ENCODE measurements at regions not wholly inside any gene's neighbourhood (a gene's known extent, or its start where the extent isn't known, plus 50 kb on each side); places are given as distances from the start of the nearest gene placed in this dataset.
A peak's percentile ranks its signal among the peaks of the same experiment; 100 is the strongest.

GRCh38 chr6:139427199-139427598 is 52.8 kb upstream of the CITED2 start:
- no peaks in the 10 kb centered on the region for H3K36me3 ChIP-seq (ENCODE audit: low read depth)
- H4K20me1 ChIP-seq (ENCODE audit: insufficient read depth), result no peaks in the 10 kb centered on the region
- H3K9me2 ChIP-seq (ENCODE audit: insufficient read depth), result no peaks in the 10 kb centered on the region
- no TSS peak for BruUV-seq (replicated peaks)
- H3K4me2 ChIP-seq, result no peak overlapping the region
- TF ChIP-seq EZH2 (IDR thresholded peaks at IDR 0.05; ENCODE audit: low read depth) (no peak), CTCF (conservative IDR thresholded peaks at IDR 0.05) (no peak)
- H3K27ac ChIP-seq, result no peak overlapping the region
- H3K4me1 ChIP-seq (replicated peaks; ENCODE audit: insufficient read depth), result peaks cover 7% of the 10 kb centered on the region; the same call in 1 of the 2 replicates
- H3K4me3 ChIP-seq, result no peak overlapping the region
- no peaks in the 10 kb centered on the region for H3F3A ChIP-seq (ENCODE audit: insufficient read depth, low read depth)
- intact Hi-C loops (cut with micrococcal nuclease; ENCODE audit: unreplicated experiment), result no loop called here
- no peak overlapping the region for H2AFZ ChIP-seq
- no peaks in the 10 kb centered on the region; the same call in none of the 2 replicates for H3K9me3 ChIP-seq (ENCODE audit: insufficient read depth, low read depth)
- H3K27me3 ChIP-seq (ENCODE audit: insufficient read depth, low read depth), result no peaks in the 10 kb centered on the region
- ChIA-PET POLR2A (ENCODE audit: unreplicated experiment) (no interaction called here), CTCF (no interaction called here)
- H3K79me2 ChIP-seq (ENCODE audit: low read depth), result no peaks in the 10 kb centered on the region
- no peak for DNase-seq

GRCh38 chr6:139426795-139427194 is 52.3 kb upstream of the CITED2 start:
- DNase-seq, result no peak
- no peaks in the 10 kb centered on the region for H3K79me2 ChIP-seq (ENCODE audit: low read depth)
- no peaks in the 10 kb centered on the region for H3K9me2 ChIP-seq (ENCODE audit: insufficient read depth)
- TF ChIP-seq EZH2 (IDR thresholded peaks at IDR 0.05; ENCODE audit: low read depth) (no peak), CTCF (conservative IDR thresholded peaks at IDR 0.05) (no peak)
- POLR2A ChIA-PET (ENCODE audit: unreplicated experiment), result no interaction called here
- no peak overlapping the region for H2AFZ ChIP-seq
- no peak overlapping the region for H3K4me2 ChIP-seq
- H3F3A ChIP-seq (ENCODE audit: insufficient read depth, low read depth), result no peaks in the 10 kb centered on the region
- no peaks in the 10 kb centered on the region for H3K36me3 ChIP-seq (ENCODE audit: low read depth)
- CTCF ChIA-PET, result interaction anchor here (0.7 kb wide), 1 partner anchor 163 kb away, joined by 3 read pairs; no protein-coding TSS in a partner anchor
- peaks cover 7% of the 10 kb centered on the region; the same call in 1 of the 2 replicates for H3K4me1 ChIP-seq (replicated peaks; ENCODE audit: insufficient read depth)
- H3K4me3 ChIP-seq, result no peak overlapping the region
- no peaks in the 10 kb centered on the region for H4K20me1 ChIP-seq (ENCODE audit: insufficient read depth)
- no peaks in the 10 kb centered on the region; the same call in none of the 2 replicates for H3K9me3 ChIP-seq (ENCODE audit: insufficient read depth, low read depth)
- H3K27ac ChIP-seq, result no peak overlapping the region
- no TSS peak for BruUV-seq (replicated peaks)
- intact Hi-C loops (cut with micrococcal nuclease; ENCODE audit: unreplicated experiment), result no loop called here
- no peaks in the 10 kb centered on the region for H3K27me3 ChIP-seq (ENCODE audit: insufficient read depth, low read depth)

GRCh38 chr6:139425780-139426179 is 51.3 kb upstream of the CITED2 start:
- H3K79me2 ChIP-seq (ENCODE audit: low read depth), result no peaks in the 10 kb centered on the region
- 0 out of 2 replicates have a peak overlapping the region, but pooled peaks have one; percentile 3 for H3K27ac ChIP-seq
- peaks cover 7% of the 10 kb centered on the region; the same call in 1 of the 2 replicates for H3K4me1 ChIP-seq (replicated peaks; ENCODE audit: insufficient read depth)
- no peaks in the 10 kb centered on the region for H3K9me2 ChIP-seq (ENCODE audit: insufficient read depth)
- no peaks in the 10 kb centered on the region for H3K27me3 ChIP-seq (ENCODE audit: insufficient read depth, low read depth)
- H3F3A ChIP-seq (ENCODE audit: insufficient read depth, low read depth), result no peaks in the 10 kb centered on the region
- H4K20me1 ChIP-seq (ENCODE audit: insufficient read depth), result no peaks in the 10 kb centered on the region
- intact Hi-C loops (cut with micrococcal nuclease; ENCODE audit: unreplicated experiment), result no loop called here
- H3K4me2 ChIP-seq, result no peak overlapping the region
- no peak overlapping the region for H3K4me3 ChIP-seq
- H2AFZ ChIP-seq, result peak overlapping the region; percentile 24; the same call in 1 of the 2 replicates
- TF ChIP-seq CTCF (conservative IDR thresholded peaks at IDR 0.05) (no peak), EZH2 (IDR thresholded peaks at IDR 0.05; ENCODE audit: low read depth) (no peak)
- H3K36me3 ChIP-seq (ENCODE audit: low read depth), result no peaks in the 10 kb centered on the region
- ChIA-PET POLR2A (ENCODE audit: unreplicated experiment) (interaction anchor here (0.6 kb wide), 1 partner anchor 143 kb away, joined by 4 read pairs; no protein-coding TSS in a partner anchor), CTCF (interaction anchor here (0.7 kb wide), 1 partner anchor 164 kb away, joined by 3 read pairs; no protein-coding TSS in a partner anchor)
- BruUV-seq (replicated peaks), result no TSS peak
- peak in 1 of 2 experiments; percentile 59 for DNase-seq
- H3K9me3 ChIP-seq (ENCODE audit: insufficient read depth, low read depth), result no peaks in the 10 kb centered on the region; the same call in 1 of the 2 replicates

Measured in PC-9 (cell line).